A204.1 (cell line): ENCODE measurements at regions not wholly inside any gene's neighbourhood (a gene's known extent, or its start where the extent isn't known, plus 50 kb on each side); places are given as distances from the start of the nearest gene placed in this dataset.

Experiments used
- FAIRE-seq: peaks from 2 replicates; lab custom pipeline; 2012; peaks lifted over from hg19 to GRCh38; lab: Jason Lieb, UNC

- no peak for FAIRE-seq
Measured at GRCh38 chr2:195495966-195496365, 161.1 kb upstream of the SLC39A10 start.

GRCh38 chr2:195495351-195495750, 161.7 kb upstream of the SLC39A10 start:
- no peak for FAIRE-seq

GRCh38 chr2:195494451-195494850, 162.6 kb upstream of the SLC39A10 start:
- FAIRE-seq: no peak

GRCh38 chr2:195493416-195493815, 163.6 kb upstream of the SLC39A10 start:
- no peak for FAIRE-seq

GRCh38 chr2:195490319-195490718, 166.7 kb upstream of the SLC39A10 start:
- no peak for FAIRE-seq

- no peak for FAIRE-seq
Measured at GRCh38 chr2:195489101-195489500, 167.9 kb upstream of the SLC39A10 start.

- no peak for FAIRE-seq
Measured at GRCh38 chr2:195488567-195488966, 168.5 kb upstream of the SLC39A10 start.

- FAIRE-seq: no peak
Measured at GRCh38 chr2:195486987-195487644, 169.9 kb upstream of the SLC39A10 start.

GRCh38 chr2:195486520-195486919, 170.5 kb upstream of the SLC39A10 start:
- FAIRE-seq: no peak

GRCh38 chr2:195482010-195482409, 175.0 kb upstream of the SLC39A10 start:
- FAIRE-seq: no peak

GRCh38 chr2:195480121-195480520, 176.9 kb upstream of the SLC39A10 start:
- no peak for FAIRE-seq

GRCh38 chr2:195479407-195479806, 177.6 kb upstream of the SLC39A10 start:
- no peak for FAIRE-seq

GRCh38 chr2:195477996-195478382, 179.0 kb upstream of the SLC39A10 start:
- FAIRE-seq: no peak

GRCh38 chr2:195477248-195477995, 179.6 kb upstream of the SLC39A10 start:
- FAIRE-seq: no peak

GRCh38 chr2:195475336-195475735, 181.7 kb upstream of the SLC39A10 start:
- FAIRE-seq: no peak

GRCh38 chr2:195473862-195474261, 183.2 kb upstream of the SLC39A10 start:
- no peak for FAIRE-seq

GRCh38 chr2:195472501-195473234, 184.4 kb upstream of the SLC39A10 start:
- FAIRE-seq: no peak

GRCh38 chr2:195471807-195472206, 185.2 kb upstream of the SLC39A10 start:
- FAIRE-seq: no peak

- FAIRE-seq: no peak
Measured at GRCh38 chr2:195471163-195471562, 185.9 kb upstream of the SLC39A10 start.

- FAIRE-seq: no peak
Measured at GRCh38 chr2:195470622-195471021, 186.4 kb upstream of the SLC39A10 start.

- no peak for FAIRE-seq
Measured at GRCh38 chr2:195468771-195469170, 188.3 kb upstream of the SLC39A10 start.

- no peak for FAIRE-seq
Measured at GRCh38 chr2:195466427-195466826, 190.6 kb upstream of the SLC39A10 start.

- FAIRE-seq: no peak
Measured at GRCh38 chr2:195461010-195461409, 196.0 kb upstream of the SLC39A10 start.
